ENCODE measurements at regions not wholly inside any gene's neighbourhood (a gene's known extent, or its start where the extent isn't known, plus 50 kb on each side); places are given as distances from the start of the nearest gene placed in this dataset.

DNA sequence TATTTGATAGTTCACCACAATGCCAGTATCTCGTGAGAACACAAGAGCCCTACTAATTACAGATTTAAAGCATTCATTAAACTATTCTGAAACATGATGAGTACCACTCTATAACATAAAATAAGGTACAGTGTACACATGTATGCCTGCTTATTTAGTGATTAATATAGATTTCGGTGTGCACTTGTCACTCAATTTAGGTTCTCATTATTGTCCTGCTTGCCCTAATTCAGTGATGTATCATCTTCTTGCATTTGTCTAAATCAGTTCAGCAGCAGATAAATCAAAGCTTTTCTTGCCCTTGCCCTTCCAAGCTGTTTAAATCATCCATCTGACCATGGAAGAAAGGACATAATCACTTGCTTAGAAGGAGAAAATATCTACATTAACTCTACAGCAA lies 359.7 kb downstream of the GXYLT1 start:
- ChIA-PET CTCF (no interaction called here), POLR2A (no interaction called here)

DNA sequence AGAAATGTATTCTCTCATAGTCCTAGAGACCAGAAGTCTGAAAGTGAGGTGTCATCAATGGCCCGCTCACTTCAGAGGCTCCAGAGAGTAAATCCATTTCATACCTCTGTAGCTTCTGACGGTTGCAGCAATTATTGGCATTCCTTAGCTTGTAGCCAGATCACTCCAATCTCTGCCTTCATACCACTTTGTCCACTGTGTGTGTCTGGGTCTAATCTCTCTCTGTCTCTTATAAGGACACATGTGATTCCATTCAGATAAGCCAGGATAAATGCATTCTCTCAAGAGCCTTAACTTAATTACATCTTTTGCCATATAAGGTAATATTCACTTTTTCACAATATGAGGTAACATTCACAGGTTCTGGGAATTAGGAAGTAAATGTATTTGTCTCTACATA lies 365.7 kb downstream of the GXYLT1 start:
- CTCF ChIA-PET = no interaction called here
- POLR2A ChIA-PET = no interaction called here

DNA sequence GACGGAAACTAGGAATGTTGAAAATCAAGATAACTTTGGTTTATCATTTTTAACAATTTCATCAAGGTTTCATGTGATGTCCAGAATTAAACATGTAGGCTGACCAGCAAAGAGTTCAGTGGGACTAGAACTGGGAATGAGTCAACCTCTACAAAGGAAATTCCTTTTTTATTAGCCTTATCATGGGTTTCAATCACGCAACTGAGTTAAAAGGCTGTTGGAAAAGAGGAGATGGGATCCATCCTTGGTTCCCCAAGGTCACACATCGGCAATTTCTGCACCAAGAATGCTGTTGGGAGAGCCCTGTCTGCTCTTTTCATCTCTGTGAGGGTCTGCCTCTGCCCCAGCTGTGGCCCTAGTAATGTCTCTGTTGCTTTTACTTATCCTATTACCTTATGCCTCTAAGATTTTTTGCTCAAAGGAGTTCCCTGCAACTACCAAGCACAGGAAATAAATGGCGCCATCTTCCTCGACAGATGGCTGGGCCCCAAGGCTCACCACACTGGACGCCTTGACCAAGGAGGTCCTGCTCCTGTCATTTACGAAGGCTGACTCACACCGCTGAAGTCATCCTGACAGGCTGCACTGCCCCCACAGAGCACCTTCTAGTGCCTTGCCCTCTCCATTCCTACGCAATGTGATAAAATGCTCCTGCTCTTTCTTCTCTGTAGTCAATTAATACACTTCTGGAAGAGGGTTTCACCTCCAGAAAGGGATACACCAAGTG lies 367.4 kb downstream of the GXYLT1 start:
- ChIA-PET CTCF (no interaction called here), POLR2A (no interaction called here)

DNA sequence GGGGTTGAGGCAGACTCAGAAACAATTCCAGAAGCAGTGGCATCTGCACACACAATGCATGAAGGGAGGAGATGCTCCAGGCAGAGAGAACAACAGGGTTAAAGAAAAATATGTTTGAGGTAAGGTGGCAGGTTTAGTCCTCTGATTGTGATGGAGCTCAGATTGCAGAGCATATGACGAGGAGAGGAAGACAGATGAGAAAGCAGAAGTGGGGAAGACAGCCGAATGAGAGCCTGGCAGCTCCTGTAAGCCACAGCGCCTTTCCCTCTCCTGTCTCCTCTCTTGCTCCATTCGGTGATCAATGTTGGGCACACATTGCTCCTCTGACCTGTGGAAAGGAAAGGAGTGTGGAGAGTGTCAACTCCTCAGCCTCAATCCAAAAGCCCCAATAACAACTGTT lies 372.2 kb downstream of the GXYLT1 start:
- ChIA-PET POLR2A (no interaction called here), CTCF (no interaction called here)

DNA sequence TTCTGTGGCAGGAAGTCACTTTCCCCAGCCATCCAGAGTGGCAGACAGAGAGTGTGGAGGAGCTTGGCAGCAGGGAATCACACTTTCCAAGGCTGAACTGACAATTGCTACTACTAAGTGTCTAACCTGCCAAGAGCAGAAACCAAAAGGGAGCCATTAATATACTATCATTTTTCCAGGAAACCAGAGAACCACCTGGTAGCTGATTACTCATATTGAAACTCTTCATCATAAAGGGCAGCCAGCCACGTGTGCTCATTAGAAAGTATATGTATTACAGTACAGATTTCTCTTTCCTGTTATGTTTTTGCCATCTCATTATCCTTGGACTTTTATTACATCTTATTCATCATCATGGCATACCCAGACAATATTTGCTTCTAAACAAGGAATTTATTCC lies 374.9 kb downstream of the GXYLT1 start:
- POLR2A ChIA-PET = no interaction called here
- CTCF ChIA-PET = no interaction called here

DNA sequence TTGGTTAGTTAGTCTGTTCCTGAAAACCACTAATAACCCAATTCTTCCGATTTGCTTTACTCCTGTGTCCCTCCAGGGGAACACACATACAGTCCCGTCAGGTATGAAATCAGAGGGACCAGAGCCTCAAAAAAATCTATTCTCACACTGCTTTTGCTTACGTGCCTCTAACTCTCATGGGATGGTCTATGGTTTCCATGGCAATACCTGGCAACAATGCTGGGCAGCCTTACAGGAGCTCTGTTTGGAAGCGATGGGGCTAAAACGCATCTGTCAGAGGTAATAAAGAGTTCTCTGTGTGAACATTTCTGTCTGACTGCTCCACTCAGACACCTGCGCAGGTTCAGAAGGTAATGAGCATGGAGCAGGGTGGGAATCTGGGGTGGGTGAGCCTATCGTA lies 376.2 kb downstream of the GXYLT1 start:
- ChIA-PET POLR2A (no interaction called here), CTCF (no interaction called here)

DNA sequence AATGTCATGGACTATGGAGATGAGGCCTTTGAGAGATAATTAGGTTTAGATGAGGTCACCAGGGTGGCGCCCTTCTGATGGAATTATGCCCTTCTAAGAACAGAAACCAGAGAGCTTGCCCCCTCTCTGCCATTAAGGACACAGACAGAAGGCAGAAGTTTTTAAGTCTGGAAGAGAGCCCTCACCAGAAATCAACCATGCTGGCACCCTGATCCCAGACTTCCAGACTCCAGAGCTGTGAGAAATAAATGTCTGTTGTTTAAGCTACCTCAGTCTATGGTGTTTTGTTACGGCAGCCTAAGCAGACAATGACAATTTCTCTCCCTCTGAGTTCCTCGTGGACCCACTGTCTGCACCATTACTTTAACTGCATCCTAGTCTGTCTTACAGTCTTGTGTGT lies 382.0 kb downstream of the GXYLT1 start:
- CTCF ChIA-PET = no interaction called here

DNA sequence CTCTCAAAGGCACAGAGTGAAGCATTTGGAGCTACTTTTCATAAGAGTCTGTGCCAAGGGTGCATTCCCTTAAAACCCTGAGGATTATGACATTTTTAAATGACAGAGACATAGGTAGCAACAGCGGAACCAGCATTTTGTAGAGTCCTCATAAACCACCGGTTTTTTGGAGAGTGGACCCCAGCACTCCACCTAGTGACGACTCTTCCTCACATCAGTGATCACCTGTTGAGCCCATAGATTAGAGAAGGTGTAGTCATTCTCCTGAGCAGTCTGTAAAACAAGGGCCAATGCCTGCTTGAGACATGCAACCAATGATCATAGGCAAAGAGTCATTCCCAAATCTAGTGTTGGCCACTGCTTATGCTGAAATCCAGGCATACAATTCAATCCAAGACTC lies 399.1 kb downstream of the GXYLT1 start:
- ChIA-PET POLR2A (no interaction called here), CTCF (no interaction called here)

More for the DNA sequence above, 382.0 kb downstream of the GXYLT1 start:
- POLR2A ChIA-PET = no interaction called here

DNA sequence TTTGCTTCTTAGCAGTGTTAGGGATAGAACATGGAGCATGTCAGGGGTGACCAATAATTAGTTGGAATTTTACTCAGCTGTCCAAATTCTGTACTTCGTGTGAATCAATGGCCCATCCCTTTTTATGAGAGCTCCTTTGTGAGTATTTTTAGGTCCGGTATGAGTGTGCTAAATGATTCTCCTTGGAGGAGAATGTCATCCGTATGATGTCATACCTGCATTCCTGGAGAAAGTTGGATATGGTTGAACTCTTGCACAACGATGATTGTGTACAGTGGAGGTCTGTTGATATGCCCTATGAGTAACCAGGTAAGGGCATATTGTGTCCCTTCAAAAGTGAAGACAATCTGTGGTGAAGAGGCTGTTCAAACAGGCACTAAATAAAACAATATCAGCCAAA lies 400.8 kb downstream of the GXYLT1 start:
- ChIA-PET POLR2A (no interaction called here), CTCF (interaction anchor here (0.6 kb wide), 1 partner anchor 384 kb away, joined by 3 read pairs; no protein-coding TSS in a partner anchor)

DNA sequence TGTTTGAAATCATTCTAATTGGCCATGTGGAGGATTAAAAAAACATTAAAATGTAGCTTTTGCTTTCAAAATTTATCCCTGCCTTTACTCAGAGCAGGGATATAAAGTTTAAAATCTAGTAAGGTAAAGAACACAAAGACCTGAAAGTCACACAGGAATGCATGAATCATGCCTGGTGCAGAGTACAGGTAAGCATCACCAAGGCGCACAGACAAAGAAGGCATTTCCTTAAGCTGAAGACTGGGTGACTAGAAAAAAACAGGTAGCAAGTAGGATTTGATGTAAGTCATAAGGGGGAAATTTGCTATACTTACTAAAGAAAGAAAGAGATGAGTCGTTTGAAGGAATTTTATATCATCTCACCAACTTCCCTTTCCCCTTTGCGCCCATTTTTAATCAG lies 405.6 kb downstream of the GXYLT1 start:
- CTCF ChIA-PET = no interaction called here
- POLR2A ChIA-PET = no interaction called here

DNA sequence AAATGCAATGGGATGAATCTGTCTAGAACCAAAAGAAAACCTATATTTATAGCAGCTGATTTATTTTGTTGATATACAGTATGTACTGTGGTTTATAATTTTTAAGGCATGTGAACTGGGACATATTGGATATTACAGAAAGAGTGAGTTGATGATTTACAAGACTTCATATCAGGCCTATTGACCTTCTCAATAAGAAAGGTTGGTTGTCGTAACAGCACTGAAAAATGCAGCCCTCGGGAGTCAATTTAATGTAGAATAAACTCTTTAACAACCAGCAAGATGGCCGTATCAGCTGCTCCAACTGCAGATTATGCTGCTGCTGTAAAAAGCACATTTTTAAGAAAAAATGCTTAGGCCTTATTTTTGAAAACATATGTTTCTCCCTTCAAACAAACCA lies 407.3 kb downstream of the GXYLT1 start:
- POLR2A ChIA-PET = no interaction called here
- CTCF ChIA-PET = no interaction called here

DNA sequence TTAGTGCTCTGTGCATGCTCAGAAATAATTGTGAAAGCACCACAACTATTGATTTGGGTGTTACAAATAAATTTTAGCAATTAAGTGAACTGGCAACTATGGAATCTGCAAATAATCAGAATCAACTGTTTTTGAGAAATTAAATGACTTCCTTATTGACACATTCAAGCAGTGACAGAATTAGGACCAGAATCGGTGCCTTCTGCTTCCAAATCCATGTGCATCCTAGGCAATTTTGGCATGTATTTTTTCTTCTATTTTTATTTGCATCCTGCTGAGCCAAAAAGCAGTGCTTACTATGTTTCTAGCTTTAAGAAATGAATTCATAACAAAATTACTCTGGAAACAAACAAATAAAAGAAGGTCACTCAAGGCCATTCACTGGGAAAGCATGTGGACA lies 408.2 kb downstream of the GXYLT1 start:
- CTCF ChIA-PET = no interaction called here
- POLR2A ChIA-PET = no interaction called here

DNA sequence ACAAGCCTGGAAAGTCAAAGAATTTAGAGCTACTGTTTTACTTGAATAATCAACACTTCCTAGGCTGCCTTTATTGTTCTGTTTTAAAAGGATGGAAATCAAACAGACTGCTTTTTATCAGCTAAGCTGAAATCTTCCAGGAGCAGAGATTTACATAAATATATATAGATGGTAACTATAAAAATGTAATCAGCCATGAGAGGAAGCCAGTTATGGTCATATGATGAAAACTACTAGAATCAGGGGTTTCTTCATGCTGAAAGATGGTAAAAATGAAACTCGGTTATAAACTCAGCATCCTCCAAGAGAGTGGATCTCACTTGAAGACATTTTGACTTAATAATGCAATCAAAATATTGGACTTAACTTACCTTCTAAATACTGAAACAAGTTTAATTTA lies 413.0 kb downstream of the GXYLT1 start:
- ChIA-PET POLR2A (no interaction called here), CTCF (no interaction called here)

DNA sequence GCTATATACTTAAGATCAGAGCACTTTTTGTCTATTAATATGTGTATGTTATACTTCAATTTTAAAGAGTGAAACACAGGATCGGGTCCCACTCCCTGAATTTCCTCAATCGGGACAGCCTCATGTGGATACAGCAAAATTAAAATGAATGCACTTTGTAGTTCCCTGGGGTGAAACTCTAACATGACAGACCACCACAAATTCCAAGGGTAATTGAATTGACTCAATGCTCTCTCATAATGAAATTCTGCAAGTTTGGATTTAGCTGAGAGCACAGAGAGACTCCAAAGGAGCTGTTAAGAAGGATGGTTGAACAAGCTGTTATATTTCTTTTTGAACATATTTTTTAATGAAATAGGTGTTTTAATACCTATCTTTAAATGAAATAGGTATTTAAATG lies 413.6 kb downstream of the GXYLT1 start:
- CTCF ChIA-PET = no interaction called here
- POLR2A ChIA-PET = no interaction called here

DNA sequence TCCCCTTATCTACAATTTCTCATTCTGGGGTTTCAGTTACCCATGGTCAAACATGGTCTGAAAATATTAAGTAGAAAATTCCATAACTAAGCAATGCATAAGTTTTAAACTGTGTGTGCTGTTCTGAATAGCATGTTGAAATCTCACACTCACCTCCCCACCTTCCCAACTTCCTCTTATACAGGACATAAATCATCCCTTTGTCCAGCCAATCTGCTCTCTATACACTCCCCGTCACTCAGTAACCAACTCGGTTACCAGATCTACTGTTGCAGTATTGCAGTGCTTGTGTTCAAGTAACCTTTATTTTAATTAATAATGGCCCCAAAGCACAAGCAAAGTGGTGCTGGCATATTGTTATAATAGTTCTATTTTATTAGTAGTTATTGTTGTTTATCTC lies 420.5 kb downstream of the GXYLT1 start:
- POLR2A ChIA-PET = no interaction called here
- CTCF ChIA-PET = no interaction called here

DNA sequence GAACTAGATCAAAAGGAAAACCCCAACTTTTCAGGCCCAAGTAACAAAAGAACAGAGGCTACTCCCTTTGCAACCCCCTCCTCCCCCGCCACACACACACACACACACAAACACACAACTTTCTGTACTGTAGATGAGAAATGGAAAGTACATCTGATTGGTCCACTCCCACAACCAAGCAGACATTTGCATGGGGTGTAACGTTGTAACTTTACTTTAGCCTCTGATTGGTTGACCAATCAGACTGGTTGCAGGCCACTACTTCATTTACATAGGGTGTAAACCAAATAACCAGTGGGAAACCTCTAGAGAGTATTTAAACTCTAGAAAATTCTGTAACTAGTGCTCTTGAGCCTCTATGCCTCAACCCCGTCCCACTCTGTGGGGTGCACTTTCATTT lies 425.5 kb downstream of the GXYLT1 start:
- ChIA-PET POLR2A (no interaction called here), CTCF (no interaction called here)

DNA sequence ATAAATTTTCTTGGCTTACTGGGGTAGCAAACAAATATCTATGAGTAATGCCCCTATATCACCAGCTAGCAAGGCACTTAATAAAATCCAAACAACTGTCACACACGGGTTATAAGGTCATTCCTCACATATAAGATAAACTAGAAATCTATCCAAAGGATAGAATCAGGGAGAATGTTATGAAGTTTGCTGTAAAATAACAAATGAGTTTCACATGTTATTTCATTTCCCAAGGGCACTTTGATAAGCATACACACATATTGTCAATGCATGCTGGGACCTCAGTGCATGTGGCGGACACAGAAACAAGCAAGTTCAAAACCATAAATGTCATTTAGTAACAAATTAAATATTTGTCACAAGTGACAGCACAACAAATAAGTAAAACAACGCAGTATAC lies 429.4 kb downstream of the GXYLT1 start:
- ChIA-PET CTCF (no interaction called here), POLR2A (no interaction called here)

DNA sequence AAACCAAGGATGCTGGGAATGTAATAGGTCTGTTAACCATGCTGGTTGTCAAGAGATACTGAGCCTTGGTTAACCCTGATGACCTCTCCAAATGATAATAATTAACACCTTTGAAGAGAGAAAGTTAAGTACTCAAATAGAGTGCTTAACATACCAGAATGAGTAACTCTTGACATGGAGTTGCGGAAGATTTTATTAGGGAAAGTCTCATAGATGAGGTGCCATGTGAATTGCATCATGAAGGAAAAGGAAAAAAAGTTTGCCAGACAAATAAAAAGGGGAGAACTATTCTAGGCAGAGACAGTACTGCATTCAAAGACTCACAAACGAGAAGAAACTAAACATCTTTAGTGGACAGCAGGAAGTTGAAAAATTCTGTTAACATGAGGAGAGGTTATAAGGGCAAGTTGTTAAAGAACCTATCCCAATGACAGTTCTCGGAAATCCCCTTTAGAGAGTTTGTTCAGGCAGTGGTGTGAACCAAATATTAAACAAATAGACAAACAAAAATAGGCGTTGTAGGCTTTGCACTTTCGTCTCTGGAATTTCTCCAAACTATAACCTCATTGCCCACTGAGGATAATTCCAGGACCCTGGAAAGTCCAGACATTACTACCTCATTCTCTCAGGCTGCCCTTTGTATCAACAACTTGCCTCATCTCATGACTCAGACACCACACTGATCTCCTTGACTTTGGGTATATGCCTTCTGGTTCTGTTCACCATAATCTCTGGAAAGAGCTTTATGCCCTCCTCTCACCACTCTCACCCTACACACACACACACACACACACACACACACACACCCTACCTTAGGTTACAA lies 435.0 kb downstream of the GXYLT1 start:
- POLR2A ChIA-PET = no interaction called here
- CTCF ChIA-PET = no interaction called here

DNA sequence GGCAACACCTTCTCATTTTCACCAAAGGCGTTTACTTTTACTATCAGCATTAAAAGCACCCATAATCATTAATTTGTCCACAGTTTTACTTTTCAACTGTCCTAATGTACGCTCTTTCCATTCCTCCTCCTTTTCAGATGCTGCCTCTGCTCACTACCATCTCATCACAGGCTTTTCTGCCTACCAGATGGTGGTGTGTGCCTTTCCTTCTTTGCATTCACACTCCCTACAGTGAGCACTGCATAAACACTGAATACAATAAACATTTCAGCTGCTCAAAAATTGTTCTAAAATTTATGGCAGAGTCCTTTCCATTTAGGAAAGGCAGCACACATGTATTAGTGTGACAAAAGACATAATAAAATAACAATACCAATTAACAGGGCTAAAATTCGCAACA lies 435.7 kb downstream of the GXYLT1 start:
- ChIA-PET CTCF (no interaction called here), POLR2A (no interaction called here)

DNA sequence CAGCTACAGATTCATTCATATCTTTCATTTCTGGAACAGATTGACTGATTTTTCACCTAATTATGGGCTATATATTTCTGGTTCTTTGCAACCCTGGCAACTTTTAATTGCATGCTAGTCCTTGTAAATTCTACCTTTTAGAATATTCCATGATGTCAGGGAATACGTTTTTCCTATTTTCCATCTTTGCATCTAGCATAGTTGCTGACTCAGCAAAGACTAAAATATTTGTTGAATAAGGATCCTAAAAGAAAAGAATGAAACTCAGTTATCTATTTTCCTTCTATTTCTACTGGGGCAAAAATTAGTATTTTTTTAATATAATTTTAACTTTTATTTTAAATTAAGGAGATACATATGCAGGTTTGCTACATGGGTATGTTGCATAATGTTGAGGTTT lies 438.3 kb downstream of the GXYLT1 start:
- CTCF ChIA-PET = no interaction called here
- POLR2A ChIA-PET = no interaction called here

DNA sequence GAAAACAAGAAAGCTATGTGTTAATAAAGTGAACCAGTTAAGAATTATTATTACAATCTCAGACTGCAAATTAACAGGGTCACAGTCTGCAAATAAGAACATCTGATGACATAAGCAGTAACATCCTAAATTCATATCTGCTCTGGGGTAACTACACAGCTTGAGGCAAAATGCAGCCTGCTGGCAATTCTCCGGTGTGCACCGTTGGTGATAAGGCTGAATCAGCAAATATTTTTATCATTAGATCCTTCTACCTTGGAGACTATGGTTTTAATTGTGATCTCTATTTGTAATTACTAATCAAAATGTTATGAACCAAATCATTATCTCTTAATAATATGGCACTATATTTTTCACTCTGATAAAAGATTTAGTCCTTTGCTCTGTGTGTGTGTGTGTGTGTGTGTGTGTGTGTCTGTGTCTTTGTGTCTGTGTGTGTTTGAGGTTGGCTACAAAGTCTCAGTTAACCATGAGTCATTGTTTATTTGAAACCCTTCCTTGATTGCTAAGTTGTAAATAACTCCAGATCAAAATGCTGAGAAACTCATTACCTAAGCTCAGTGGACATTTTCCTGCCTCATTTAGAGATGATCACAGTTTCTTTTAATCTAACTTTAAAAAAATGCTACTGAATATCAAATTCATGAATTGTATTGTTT lies 442.6 kb downstream of the GXYLT1 start:
- ChIA-PET POLR2A (no interaction called here), CTCF (no interaction called here)

DNA sequence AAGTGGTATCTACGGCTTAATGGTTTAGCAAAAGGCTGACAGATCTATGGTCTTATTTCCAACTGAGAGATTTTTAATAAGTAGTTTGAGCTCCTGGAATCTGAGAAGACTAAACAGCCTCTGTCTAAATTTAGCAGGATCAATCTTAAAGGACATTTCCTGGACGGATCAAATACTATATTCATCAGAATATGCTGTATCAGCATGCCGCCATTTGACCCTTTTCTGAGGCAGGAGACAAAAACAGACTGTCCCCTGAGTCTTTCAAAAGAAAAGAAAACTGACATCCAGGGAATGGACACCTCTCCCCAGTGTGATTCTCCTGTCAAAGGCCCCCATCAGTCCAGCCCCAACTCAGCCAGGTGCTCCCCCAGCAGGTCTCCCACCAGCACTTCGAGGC lies 443.7 kb downstream of the GXYLT1 start:
- POLR2A ChIA-PET = no interaction called here
- CTCF ChIA-PET = no interaction called here

Measured in activated CD8-positive, alpha-beta memory T cell treated with anti-CD3 and anti-CD28 coated beads for 36 hours (primary cell).